Hematopoietic multipotent progenitor cell treated with erythropoietin and hydrocortisone succinate and interleukin-3 and kit ligand, for 6 days (in vitro differentiated cells): ENCODE measurements at regions not wholly inside any gene's neighbourhood (a gene's known extent, or its start where the extent isn't known, plus 50 kb on each side); places are given as distances from the start of the nearest gene placed in this dataset.
"Not testable (repeated sequence)": the region's sequence is repeated elsewhere in the genome, so short reads cannot be mapped to it uniquely, and the experiment has no call there.

ENCODE experiments used
- DNase-seq: peaks from one replicate; pipeline ENCODE4 v3.0.0-alpha.2; 2015

DNA sequence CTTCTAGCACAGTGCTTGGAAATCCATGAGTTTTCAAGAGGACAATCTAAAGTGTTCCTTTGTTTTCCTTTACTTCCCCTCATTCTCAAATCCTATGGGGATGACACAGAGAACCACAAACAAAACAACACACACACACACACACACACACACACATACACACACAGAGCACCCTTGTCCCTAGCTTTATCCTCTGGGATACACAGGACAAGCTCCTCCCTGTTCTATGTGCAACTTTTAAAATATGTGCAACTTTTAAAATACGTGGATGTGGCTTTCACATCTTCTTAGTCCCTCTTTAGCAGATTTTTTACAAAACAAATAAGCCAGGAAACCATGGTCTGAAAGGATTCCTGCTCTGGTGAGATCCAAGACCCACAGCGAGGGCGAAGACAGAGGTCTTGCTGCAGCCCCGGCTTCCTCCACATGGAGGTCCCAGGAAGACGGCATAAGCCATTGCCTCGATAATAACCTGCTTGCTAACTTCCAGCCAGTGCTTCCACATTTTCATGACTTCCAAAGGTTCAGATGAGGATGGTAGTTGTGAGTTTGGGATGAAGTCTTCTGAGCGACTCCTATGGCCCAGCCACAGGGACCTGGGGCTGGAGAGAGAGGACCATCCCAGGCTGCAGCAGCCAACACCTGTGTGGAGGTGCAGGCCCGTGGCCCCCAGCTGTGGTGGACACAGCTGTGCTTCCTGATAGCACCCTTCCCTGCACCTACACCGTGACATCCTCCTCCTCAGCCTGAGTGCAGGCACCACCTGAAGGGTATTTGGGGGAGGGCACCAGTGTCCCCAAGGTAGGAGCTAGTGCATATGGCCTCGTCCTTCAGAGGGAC is 62.8 kb upstream of the CD93 start:
- DNase-seq: no peak

DNA sequence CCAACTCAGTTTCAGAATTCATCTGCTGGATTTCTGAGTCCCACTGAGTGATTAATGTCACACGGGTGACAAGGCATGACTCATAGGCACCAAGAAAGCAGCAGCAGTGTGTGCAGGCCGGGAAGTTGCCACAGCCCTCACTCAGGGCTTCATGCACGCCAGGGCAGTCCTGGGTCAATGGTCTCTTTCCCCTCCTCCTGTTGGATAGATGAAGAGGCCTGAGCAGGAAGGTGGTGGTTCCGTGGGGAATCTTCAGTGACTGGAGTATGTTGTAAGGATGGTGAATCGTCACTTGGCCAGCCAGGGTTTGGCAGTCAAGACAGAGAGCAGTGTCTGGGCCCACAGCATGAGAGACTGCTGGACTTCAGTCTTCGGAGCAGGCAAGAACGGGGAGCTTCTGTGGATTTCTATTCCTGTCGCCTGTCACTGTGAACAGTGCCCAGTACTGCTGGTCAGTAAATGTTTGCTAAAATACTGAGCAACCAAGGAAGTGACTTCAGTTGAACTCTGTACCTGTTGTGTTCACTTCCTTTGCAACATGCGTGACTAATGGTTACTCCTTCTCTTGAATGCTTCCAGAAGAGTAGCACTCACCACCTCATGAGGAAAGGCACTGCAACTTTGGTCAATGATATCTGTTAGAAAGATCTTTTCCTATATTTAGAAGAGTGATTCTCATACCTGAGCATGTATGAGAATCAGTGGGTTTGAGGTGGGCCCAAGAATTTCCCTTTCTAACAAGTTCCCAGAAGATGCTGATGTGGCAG is 62.0 kb upstream of the CD93 start:
- DNase-seq: peak; percentile 63

DNA sequence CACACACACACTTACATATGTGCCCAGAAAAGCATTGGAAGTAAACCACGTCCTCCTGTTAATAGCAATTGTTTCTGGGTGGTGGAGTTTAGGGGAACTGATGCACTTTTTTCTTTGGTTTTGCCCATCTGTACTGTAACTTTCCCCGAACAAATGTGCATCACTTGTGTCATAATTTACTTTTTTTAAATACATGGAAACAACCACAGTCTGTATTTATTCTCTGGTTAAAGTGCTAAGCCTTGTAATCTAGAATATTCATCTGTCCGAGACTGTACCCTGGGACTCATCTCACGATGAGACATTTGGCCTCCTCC is 61.5 kb upstream of the CD93 start:
- DNase-seq: no peak

DNA sequence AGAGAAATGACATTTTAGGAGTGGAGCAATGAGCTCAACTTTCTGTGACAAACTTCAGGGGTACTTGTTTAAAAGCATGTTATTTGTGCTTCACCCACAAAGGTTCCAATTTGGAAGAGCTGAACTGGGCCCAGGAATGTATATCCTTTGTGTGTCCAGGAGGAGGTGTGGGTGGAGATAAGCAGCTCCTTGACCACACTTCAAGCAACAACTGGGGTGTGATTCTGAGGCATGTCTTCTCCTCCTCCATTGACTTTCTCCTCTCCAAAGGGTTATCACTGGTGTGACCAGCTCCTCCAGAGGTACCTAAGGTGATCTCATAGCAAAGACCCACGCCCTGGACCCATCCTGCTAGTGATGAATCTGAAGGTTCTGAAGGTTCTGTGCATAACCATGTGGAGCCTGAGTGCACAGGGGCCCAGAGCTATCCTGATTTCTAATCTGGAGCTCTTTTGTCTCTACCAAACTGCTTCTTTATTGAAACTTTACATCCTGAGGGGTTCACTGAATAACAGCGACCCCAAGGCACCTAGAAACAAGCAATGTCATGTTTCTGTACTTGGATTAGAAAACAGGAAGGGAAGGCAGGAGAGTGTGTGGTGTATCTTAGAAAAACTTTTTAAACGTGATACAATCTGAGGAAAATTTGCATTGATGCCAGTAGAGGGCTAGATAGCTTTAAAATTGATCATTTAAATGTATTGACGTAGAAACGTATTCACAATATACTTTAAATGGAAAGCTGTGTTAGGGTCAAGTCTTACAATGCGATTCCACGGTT is 60.9 kb upstream of the CD93 start:
- no peak for DNase-seq

DNA sequence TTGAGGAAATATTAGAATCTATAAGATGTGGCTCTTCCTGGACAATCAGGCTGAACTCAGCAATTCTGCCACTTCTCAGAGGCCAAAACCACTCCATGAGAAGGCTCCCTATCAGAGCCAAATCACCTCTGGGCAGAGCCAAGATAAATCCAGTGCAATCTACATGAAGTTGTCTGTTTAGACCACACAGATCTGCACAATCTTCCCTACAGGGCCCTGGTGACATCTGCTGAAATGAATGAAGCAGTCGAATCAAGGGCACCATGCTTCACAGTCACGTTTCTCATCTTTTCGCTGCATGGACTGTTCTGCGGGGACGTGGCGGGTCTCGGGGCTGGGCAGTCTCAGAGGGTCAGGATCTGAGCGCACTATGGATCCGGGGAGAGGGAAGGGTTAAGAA is 60.1 kb upstream of the CD93 start:
- DNase-seq: peak; percentile 63

DNA sequence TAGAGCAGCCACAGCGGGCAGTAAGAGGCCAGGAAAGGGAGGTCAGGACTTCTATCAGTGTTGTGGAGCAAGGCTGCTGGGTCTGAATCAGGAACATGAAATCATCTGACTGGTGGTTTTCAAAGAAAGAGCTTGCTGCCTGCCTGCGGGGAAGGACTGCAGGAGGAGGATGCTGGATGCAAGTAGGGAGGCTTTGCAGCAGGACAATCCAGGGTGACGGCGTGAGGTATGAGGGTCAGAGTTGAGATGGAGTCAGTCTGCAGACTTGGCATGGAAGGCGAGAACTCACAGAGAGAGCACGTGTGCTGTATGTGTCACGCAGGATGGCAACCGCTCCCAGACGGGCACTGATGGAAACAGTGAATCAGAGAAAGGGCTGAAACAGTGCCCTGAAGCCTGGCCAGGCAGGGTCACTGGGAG is 59.2 kb upstream of the CD93 start:
- DNase-seq: no peak

DNA sequence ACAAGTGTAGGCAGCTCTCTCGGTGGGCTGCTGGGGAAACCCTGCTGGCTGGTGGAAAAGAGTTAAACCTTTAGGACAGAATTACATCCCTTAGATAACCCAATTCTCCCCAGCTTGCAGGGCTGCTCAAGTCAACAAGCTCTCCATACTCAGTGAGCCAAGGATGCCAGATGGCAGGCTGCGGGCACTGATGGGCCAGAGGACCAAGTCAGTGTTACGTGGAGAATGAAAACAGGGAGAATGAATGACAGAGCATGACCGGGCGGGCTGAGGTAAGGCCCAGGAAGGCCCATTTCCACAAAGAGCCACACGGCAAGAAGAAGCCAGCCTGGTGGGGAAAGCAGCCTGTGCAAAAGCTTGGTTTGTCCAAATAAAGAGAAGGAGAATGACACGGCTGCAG is 58.7 kb upstream of the CD93 start:
- DNase-seq: no peak

DNA sequence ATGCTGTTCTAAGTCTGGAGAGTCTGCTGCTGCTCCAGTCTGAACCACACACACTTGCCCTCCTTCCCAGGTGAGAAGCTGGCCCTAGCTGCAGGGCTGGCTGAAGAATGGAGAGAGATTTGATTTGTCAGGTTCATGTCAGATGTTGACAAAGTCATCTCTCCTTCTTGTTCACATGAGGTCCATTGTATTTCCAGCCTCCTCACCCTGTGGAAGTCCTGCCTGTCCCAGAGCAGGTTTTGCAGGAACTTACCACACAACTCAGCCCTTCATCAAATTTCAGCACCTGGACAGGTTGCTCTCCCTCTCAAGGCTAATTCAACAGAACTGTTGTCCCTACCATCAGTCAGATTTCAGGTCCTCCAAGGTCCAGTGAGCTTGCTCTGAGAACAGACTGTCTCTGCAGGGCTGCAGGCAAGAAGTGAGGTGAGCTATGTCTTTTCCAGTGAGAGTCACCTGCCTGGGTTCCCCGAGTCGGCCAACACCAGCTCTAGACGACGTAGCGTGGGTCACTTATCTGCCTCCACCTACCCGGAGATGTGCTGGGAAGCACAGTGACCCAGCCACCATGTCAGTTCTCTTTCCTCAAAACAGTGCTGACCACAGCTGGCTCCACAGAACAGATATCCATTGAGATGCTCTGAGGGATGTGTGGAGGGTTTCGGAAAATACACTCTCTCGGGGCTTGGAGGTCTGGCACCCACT is 58.0 kb upstream of the CD93 start:
- DNase-seq: no peak

DNA sequence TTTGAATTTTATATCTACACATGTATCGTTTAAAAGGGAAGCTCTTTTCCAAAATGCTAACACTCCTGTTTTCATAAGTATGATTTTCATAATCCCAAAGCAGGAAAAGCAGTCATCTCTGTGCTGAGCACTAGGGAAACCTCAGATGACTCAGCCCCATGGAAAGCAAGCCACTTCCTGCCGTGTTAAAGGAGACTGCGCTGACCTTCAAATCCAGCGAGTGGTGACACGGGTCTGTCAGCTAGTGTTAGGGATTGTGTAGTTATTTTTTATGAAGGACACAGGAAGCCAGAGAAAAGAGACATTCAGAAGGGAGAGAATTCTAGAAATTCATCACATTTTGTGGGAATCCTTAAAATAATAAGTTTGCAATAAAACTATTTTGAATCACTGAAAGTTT is 57.0 kb upstream of the CD93 start:
- peak; percentile 62 for DNase-seq

DNA sequence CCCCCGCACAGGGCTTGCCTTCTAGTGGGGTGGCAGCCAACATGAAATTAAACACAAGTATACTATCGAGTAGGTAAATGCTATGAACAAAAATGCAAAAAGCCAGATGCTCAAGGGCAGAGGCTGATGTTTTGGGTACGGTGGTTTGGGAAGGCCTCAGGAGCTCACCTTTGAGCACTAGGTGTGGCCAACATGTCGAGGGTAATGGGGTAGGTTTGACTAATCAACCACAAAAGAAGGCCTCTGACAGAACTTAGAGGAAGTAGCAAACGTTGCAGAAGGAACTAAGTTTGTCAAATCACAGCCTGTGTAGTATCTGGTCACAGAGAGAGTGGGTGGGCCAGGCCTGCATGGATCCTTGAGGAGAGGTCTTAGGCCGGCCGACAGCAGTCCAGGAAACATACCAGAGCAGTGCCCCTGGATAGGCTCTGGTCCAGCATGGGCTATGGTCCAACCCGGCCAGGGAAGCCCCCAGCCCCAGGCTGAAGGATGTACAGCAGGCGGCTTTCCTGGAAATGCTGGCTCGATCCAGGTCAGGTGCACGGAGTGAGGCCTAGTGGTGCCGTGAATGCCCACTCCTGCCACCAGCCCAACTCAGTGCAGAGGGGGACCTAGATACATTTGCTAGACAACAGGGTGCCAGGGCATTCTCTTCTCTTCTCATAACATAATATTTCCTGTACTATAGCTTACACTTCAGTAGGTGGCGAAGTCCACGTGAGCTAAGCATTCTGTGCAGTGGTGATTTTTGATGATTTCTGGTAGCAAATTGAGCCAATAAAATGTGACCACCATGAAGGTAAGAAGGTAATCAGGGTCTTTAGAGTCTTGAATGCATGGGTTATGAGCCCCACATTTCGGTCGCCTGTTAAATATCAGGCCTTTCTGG is 56.3 kb upstream of the CD93 start:
- DNase-seq: no peak

DNA sequence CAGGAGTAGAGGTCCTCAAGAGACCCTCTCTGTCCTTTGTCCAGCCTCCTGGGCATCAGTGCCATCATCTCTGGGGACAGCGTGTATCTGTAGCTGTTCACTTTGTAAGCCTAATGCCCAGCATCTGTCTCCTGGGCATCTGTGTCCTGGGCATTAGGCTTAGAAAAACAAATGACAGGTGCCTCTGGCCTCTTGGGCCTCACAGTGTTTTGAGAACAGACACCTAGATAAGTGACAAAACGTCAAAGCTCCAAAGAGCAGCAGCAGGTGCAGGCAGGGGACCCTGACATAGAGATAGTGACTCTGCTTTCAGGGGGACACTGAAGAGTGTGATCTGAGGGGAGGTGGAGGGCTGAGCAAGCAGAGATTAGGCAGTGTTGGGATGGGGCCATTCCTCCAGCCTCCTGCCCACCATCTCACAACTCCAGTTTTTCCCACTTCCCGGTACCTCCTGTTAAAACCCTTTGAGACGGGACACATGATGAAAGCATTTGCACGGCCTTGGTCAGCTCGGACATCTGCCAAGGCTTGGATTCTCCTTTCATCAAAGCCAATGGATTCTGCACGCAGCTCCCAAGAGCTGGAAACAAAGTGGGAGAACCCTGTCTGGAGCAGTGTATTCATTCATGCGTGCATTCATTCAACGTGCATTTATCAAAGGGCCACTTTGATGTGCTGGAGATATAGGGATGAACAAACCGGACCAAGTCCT is 55.5 kb upstream of the CD93 start:
- DNase-seq: no peak

DNA sequence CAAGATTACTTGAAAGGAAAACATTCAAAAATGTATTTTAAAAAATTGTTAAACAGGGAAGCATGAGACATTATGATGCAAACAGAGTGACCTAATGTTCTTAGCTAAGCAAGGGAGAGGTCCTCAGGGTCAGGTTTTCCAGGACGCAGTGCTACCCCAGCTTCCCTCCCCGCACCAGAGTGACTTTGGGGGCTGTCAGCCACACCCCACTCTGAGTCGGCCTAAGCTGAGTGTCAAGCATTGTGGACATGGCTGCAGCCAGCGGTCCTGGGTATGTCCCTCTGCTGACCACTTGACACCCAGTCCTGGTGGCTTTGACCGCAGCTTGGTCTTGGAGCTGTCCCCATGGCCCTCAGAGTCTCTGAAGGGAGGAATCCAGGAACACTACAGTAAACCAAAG is 54.9 kb upstream of the CD93 start:
- no peak for DNase-seq

DNA sequence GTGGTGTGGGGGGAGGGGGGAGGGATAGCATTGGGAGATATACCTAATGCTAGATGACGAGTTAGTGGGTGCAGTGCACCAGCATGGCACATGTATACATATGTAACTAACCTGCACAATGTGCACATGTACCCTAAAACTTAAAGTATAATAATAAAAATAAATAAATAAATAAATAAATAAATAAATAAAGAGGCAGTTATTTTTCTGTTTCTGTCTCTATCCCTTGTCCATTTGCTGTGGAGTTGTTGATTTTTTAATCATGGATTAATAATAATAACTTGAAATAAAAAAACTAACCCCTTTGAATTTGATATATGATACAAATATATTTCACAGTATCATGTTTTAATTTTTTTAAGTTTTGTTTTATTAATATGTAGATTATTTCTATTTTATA is 53.9 kb upstream of the CD93 start:
- DNase-seq: not testable (repeated sequence)

DNA sequence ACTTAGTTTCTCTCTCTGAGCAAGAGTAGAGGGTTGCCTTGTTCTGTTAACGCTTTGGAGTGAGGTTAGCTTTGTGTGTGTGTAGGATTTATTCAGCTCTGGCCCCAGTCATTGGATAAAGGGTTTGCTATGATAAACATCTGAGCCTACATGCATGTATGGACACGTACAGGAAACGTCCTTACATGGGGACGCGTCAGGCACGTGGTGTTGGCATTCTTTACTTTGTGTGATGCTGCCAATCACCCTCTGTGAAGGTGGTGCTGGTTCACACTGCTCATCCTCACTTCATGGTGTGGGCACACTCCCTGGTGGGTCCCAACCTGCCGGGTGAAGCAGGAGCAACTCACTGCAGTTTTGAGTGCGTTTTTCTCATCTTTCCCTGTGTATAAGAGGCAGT is 53.4 kb upstream of the CD93 start:
- DNase-seq: no peak

DNA sequence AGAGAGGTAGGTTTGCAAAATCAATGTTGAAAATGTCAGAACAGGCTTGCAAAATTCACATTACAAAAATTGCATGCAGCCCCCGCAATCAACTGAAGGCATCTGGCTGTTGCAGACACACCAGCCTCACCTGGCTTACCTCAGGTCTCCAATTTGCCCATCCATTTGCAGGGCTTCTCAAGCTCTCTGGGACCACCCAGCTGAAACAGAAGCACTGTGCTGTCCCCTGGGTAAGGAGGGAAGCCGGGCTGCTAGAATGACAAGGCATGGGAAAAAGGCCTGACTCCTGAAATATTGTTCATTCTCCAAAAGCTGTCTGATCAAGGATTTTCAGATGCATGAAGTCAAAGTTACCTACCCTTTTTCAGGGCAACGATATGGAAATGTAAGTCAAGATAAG is 52.6 kb upstream of the CD93 start:
- DNase-seq: no peak

DNA sequence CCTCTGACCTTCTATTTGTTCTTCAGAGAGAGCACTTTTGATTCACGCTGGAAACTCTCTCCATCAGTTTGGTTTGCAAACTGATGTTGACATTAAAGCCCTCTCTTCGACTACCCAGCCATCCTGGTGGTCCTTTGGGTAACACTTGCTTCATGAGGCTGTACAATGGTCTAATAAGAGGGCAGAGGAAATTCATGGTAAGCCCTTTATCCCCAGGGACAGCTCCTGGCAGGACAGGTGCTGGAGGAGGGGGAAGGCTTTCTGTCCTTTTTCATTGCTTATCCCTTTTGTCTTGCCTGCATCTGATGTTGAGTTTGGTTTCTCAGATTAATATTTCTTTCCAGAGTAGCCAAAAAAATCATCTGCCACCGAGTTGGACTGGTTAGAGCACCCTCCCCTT is 52.1 kb upstream of the CD93 start:
- no peak for DNase-seq

DNA sequence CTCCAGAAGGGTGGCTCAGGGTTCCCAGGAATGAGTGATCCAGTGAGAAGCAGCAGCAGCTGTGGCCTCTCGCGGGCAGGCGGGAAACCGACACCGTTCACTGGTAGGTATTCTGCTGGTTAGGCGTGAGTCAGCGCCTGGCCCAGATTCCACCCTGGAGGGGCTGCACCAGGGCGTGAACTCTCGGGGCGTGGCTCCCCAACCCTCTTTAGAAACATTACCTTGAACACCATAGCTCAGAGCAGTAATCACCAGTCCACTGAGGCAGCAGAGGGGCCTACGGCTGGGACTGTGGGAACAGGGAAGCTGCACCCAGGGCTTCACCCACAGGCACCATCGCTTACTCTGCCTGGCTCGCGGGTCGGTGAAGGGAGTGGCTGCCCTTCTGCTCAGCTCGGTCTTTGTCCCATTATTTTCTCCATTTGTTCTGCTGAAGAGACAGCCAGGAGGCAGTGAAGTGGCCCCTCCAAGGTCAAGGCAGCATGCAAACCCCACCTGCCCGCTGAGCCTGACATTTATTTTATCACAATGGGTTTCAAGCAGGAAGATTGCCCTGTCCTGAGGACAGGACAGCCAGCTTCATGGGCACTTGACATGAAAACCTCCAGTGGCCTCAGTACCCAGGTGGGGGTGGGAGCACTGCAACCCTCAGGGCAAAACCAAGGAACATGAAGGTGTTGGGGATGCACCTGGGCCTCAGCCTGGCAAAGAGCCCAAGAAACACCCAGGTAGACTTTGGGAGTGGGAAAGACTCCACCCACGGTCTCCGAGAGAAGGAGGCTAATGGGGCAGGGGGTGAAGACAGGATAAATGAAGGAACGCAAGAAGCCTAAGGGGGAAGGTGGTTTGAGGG is 51.0 kb upstream of the CD93 start:
- DNase-seq: no peak

DNA sequence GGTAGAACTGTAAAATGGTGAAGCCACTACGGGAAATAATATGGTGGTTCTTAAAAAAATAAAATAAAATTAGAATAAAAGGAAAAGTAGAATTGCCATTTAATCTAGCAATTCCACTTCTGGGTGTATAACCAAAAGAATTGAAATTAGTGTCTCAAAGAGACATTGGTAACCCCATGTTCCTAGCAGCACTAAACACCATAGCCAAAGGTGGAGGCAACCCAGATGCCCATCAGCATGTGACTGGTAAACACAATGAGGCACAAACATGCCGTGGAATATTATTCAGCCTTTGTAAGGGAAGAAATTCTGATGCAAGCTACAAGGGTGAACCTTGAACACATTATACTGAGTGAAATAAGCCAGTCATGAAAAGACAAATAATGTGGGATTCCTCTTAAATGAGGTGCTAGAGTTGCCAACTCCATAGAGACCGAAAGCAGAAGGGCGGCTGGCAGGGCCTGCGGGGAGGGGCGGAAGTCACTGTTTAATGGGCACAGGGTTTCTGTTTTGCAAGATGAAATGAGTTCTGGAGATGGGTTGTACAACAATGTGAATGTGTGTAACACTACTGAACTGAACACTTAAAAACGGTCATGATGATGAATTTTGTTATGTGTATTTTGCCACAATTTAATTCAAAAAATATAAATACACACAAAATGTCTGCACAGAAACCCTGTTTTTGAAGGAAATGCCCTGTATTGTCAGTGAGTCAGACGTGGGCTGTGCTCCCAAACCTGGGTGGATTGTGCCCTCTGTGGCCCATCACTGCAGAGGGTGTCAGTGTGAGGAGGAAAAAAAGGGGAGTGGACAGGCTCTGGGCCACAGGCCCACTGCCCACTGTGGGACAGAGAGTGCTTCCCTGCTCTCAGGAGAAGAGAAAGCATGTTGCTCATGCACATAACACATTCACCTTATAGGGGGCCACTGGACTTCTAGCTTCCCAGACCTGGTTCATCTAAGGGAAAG is 49.6 kb upstream of the CD93 start:
- no peak for DNase-seq
